ENCODE measurements at regions not wholly inside any gene's neighbourhood (a gene's known extent, or its start where the extent isn't known, plus 50 kb on each side); places are given as distances from the start of the nearest gene placed in this dataset.

GRCh38 chr5:136622747-136623146 is 257.4 kb upstream of the TRPC7 start:
- H3K4me1 Mint-ChIP-seq, result peaks cover 10% of the 10 kb centered on the region; the same call in 2 of the 3 replicates
- H3K27ac Mint-ChIP-seq, result no peak overlapping the region
- no peak overlapping the region for H3K4me3 ChIP-seq

More at GRCh38 chr5:136622747-136623146, 257.4 kb upstream of the TRPC7 start:
- TF ChIP-seq JUNB (IDR thresholded peaks at IDR 0.05; ENCODE audit: unreplicated experiment) (no peak), STAT1 (IDR thresholded peaks at IDR 0.05; ENCODE audit: unreplicated experiment) (no peak), CREB1 (CRISPR knock-in tag; IDR thresholded peaks at IDR 0.05; ENCODE audit: low read depth) (no peak), ZNF331 (CRISPR knock-in tag; IDR thresholded peaks at IDR 0.05; ENCODE audit: low read depth) (no peak), POLR2AphosphoS5 (IDR thresholded peaks at IDR 0.05; ENCODE audit: low read depth) (no peak), NANOG (IDR thresholded peaks at IDR 0.05; ENCODE audit: borderline replicate concordance) (no peak), EZH2phosphoT487 (IDR thresholded peaks at IDR 0.05; ENCODE audit: unreplicated experiment) (no peak), ZNF114 (CRISPR knock-in tag; IDR thresholded peaks at IDR 0.05) (no peak), EZH2 (IDR thresholded peaks at IDR 0.05; ENCODE audit: low read depth, unreplicated experiment) (no peak), REST (IDR thresholded peaks at IDR 0.05; ENCODE audit: unreplicated experiment) (no peak), ZNF462 (CRISPR knock-in tag; IDR thresholded peaks at IDR 0.05) (no peak)
- TF ChIP-seq, protein P1, sequence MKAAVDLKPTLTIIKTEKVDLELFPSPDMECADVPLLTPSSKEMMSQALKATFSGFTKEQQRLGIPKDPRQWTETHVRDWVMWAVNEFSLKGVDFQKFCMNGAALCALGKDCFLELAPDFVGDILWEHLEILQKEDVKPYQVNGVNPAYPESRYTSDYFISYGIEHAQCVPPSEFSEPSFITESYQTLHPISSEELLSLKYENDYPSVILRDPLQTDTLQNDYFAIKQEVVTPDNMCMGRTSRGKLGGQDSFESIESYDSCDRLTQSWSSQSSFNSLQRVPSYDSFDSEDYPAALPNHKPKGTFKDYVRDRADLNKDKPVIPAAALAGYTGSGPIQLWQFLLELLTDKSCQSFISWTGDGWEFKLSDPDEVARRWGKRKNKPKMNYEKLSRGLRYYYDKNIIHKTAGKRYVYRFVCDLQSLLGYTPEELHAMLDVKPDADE (IDR thresholded peaks at IDR 0.05), result no peak
- TF ChIP-seq, protein P2, sequence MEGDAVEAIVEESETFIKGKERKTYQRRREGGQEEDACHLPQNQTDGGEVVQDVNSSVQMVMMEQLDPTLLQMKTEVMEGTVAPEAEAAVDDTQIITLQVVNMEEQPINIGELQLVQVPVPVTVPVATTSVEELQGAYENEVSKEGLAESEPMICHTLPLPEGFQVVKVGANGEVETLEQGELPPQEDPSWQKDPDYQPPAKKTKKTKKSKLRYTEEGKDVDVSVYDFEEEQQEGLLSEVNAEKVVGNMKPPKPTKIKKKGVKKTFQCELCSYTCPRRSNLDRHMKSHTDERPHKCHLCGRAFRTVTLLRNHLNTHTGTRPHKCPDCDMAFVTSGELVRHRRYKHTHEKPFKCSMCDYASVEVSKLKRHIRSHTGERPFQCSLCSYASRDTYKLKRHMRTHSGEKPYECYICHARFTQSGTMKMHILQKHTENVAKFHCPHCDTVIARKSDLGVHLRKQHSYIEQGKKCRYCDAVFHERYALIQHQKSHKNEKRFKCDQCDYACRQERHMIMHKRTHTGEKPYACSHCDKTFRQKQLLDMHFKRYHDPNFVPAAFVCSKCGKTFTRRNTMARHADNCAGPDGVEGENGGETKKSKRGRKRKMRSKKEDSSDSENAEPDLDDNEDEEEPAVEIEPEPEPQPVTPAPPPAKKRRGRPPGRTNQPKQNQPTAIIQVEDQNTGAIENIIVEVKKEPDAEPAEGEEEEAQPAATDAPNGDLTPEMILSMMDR (conservative IDR thresholded peaks at IDR 0.05; ENCODE audit: low read depth in 2 of 2), result no peak
- H3F3A ChIP-seq (replicated peaks; ENCODE audit: low read depth), result no peaks in the 10 kb centered on the region
- H3K27me3 Mint-ChIP-seq (ENCODE audit: insufficient read depth, low read depth, poor library complexity), result peaks cover 2% of the 10 kb centered on the region
- H3K36me3 Mint-ChIP-seq (ENCODE audit: low read depth), result no peaks in the 10 kb centered on the region
- H3K36me3 ChIP-seq (ENCODE audit: insufficient read depth), result no peaks in the 10 kb centered on the region
- H3K4me3 Mint-ChIP-seq, result no peak overlapping the region
- H3K9me2 ChIP-seq (ENCODE audit: insufficient read depth), result peaks cover 8% of the 10 kb centered on the region; the same call in 1 of the 2 replicates
- no peaks in the 10 kb centered on the region for H3K79me2 ChIP-seq (replicated peaks; ENCODE audit: insufficient read depth)
- H3K4me1 ChIP-seq (ENCODE audit: insufficient read depth), result no peaks in the 10 kb centered on the region
- H2AFZ ChIP-seq, result no peak overlapping the region
- H3K27ac ChIP-seq (ENCODE audit: low read depth), result no peak overlapping the region
- DNase-seq (ENCODE audit: low spot score), result no peak
- ATAC-seq, result no peak
- H3K9me3 Mint-ChIP-seq, result no peaks in the 10 kb centered on the region
- H4K20me1 ChIP-seq (replicated peaks; ENCODE audit: insufficient read depth), result no peaks in the 10 kb centered on the region
- H3K4me2 ChIP-seq, result no peak overlapping the region
- H3K27me3 ChIP-seq (ENCODE audit: insufficient read depth), result no peaks in the 10 kb centered on the region

Data from GM23338 (cell line).